Posterior vena cava (tissue), 2 donors: ENCODE measurements at regions not wholly inside any gene's neighbourhood (a gene's known extent, or its start where the extent isn't known, plus 50 kb on each side); places are given as distances from the start of the nearest gene placed in this dataset.

Experiments used
- DNase-seq: peaks from one replicate; pipeline ENCODE4 v3.0.0-alpha.2; 2020; ENCODE audit warnings: low spot score
- intact Hi-C, 2 donors: fragments of 100-400 bp; cut with DNase I; formaldehyde crosslinking; loops; one replicate each; pipeline versions ENCODE4 v1.14.1 to v1.14.2; 2022 to 2023
- donor health status: DM: yes; HTN: yes; CAD: no.
- donor health status: DM: yes; HTN: yes; CAD: no.

GRCh38 chr5:2892466-2893000, 141.1 kb upstream of the IRX2 start:
- DNase-seq: peak; percentile 54
- intact Hi-C loops: no loop called here

GRCh38 chr5:2891781-2892180, 140.3 kb upstream of the IRX2 start:
- DNase-seq: peak; percentile 22
- intact Hi-C loops: no loop called here

DNA sequence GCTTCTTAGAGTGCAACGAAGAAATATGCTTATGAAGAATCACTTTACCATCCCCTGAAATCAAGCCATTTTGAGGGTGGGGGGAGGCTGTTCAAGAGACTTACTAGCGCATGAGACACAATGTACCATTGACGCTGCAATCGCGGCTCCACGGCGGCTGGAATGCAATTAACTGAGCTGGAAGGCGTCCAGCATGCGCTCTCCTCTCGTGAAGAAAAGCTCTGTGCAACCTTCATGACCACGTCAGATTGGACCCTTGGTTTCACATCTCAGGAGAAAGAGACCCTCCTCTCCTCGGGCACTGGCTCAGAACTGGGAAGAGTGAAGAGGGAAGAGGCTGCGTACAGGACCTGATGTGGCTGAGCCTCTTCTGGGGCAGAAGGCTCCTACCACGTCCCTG, 138.5 kb upstream of the IRX2 start:
- intact Hi-C loops: no loop called here
- peak; percentile 17 for DNase-seq

- DNase-seq: no peak
- intact Hi-C loops: no loop called here
Measured at GRCh38 chr5:2888520-2889060, 137.1 kb upstream of the IRX2 start.

DNA sequence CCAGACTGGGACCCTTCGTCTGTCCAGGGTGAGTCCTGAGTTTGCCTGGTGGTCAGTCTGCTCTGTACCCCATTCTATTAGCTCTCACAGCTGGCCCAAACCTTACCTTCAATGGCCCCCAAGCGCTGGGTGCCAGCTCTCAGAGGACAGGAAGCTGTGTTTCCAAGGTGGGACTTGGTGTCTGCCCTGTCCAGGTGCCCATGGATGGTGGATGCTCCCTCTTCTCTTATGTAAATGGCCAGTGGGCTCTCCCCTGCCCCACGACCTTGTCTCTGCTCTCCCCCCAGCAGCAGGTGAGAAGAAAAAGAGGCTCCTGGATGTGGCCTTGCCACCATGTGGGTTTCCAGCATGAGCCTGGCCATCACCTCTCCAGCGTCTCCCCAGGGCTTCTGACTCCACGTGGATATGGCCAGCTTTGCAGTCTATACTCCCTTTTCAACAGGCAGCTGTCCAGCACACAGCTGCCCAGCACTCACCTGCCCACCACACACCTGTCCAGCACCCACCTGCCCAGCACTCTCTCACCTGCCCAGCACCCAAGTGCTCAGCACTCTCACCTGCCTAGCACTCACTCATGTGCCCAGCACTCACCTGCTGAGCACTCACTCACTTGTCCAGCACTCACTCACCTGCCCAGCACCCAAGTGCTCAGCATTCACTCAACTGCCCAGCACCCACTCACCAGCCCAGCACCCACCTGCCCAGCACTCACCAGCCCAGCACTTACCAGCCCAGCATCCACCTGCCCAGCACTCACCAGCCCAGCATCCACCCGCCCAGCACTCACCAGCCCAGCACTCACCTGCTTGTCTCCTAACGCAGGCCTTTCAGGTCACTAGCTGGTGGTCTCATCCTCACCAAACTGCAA, 136.2 kb upstream of the IRX2 start:
- intact Hi-C loops: no loop called here
- peak; percentile 79 for DNase-seq

- intact Hi-C loops: no loop called here
Measured at GRCh38 chr5:2886531-2886930, 135.1 kb upstream of the IRX2 start.

DNA sequence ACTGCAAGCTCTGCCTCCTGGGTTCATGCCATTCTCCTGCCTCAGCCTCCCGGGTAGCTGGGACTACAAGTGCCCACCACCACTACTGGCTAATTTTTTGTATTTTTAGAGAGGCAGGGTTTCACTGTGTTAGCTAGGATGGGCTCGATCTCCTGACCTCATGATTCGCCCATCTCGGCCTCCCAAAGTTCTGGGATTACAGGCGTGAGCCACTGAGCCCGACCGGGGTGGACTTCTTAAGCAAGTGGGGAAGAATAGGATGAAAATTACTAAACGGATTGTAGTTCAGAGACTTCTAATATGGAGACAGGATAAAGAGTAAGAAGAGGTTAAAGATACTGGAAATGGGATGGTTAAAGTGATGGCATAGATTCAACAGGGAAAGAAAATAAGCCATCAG, 132.3 kb upstream of the IRX2 start:
- peak; percentile 23 for DNase-seq
- intact Hi-C loops: no loop called here

More at GRCh38 chr5:2886531-2886930, 135.1 kb upstream of the IRX2 start:
- DNase-seq: no peak

DNA sequence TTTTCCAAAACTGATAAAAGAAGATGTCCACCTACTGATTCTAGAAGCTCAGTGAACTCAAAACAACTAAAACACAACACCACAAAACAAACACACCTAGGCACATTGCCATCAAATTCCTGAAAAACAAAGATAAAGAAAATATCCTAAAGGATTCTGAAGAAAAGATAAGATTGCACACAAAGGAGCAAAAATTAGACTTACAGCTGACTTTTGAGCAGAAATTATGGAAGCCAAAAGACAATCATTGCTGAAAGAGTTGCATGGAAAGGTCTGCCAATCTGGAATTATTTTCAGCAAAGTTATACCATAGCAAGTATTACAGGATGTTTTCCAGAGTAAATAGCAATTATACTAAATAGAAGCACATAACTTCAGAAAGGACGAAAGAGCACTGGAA, 128.2 kb upstream of the IRX2 start:
- DNase-seq: no peak
- intact Hi-C loops: no loop called here

DNA sequence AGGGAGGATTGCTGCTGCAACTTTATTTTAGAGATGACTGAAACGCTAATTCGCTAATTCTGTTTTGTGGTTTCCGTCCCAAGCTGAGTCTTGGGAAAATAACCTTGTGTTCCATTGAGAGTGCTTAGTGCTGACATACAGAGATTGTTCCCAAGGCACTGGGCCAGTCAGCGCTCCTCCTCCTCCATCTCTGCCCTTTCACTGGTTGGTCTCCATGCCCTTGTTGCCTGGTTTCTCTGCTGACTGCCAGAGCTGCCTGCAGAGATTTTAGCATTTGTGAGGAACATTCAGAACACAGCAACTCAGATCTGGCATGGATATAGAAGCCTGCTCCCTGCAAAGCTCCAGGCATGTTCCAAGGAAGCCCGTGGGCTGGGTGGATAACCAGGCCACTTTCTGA, 126.0 kb upstream of the IRX2 start:
- no peak for DNase-seq
- intact Hi-C loops: no loop called here

- intact Hi-C loops: no loop called here
- DNase-seq: peak; percentile 26
Measured at GRCh38 chr5:2876183-2876582, 124.7 kb upstream of the IRX2 start.

GRCh38 chr5:2874099-2874498, 122.6 kb upstream of the IRX2 start:
- intact Hi-C loops: no loop called here
- peak; percentile 36 for DNase-seq

- intact Hi-C loops: no loop called here
Measured at GRCh38 chr5:2872676-2873075, 121.2 kb upstream of the IRX2 start.

GRCh38 chr5:2871282-2871681, 119.8 kb upstream of the IRX2 start:
- intact Hi-C loops: no loop called here
- no peak for DNase-seq

More at GRCh38 chr5:2872676-2873075, 121.2 kb upstream of the IRX2 start:
- peak; percentile 43 for DNase-seq

- DNase-seq: peak; percentile 30
- intact Hi-C loops: no loop called here
Measured at GRCh38 chr5:2869471-2869870, 118.0 kb upstream of the IRX2 start.

DNA sequence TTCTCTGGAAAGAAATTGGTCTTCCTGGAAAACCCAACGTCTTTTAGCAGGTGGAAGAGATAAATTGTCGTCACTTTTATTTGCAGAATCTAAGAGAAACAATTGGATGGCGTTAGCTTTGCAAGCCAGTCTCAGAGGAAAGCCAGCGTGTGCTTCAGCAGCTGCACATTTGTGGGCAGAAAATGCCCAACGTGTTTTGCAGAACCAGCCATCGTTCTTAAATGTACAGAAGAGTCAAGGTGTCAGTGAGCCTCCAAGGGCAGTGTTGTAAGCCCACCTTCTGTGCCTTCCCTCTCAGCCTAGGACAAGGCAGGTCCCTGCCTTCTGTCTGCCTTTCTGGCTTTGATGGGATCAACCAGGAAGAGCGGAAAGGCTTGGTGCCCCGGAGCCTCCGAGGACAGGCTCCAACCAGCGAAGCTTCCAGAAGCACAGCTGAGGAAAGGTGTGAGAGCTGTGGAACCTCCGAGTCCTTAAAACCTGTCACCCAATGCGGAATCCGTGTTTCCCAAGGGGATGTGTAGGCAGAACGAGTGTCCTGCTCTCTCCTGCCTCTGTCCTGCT, 116.0 kb upstream of the IRX2 start:
- DNase-seq: peak; percentile 57
- intact Hi-C loops: no loop called here

- intact Hi-C loops: no loop called here
- peak; percentile 63 for DNase-seq
Measured at GRCh38 chr5:2866662-2867372, 115.3 kb upstream of the IRX2 start.

- no peak for DNase-seq
- intact Hi-C loops: no loop called here
Measured at GRCh38 chr5:2865856-2866255, 114.4 kb upstream of the IRX2 start.

- intact Hi-C loops: no loop called here
- DNase-seq: peak; percentile 19
Measured at GRCh38 chr5:2864515-2865105, 113.1 kb upstream of the IRX2 start.

- peak; percentile 72 for DNase-seq
- intact Hi-C loops: no loop called here
Measured at GRCh38 chr5:2863675-2864433, 112.4 kb upstream of the IRX2 start.
